Colonic mucosa (tissue), 4 donors: ENCODE measurements at regions not wholly inside any gene's neighbourhood (a gene's known extent, or its start where the extent isn't known, plus 50 kb on each side); places are given as distances from the start of the nearest gene placed in this dataset.

ENCODE experiments used
- DNase-seq: peaks from one replicate; pipeline ENCODE4 v3.0.0-alpha.2; 2020
- H3K27ac ChIP-seq: fragments of 200-600 bp; one replicate; pipeline ENCODE4 v1.8.0; 2021
- H3K27me3 ChIP-seq: fragments of 200-600 bp; one replicate; pipeline ENCODE4 v1.8.0; 2021
- H3K36me3 ChIP-seq: fragments of 200-600 bp; one replicate; pipeline ENCODE4 v1.8.0; 2021
- H3K4me1 ChIP-seq: fragments of 200-600 bp; one replicate; pipeline ENCODE4 v1.8.0; 2021; ENCODE audit warnings: mild to moderate bottlenecking
- H3K4me3 ChIP-seq: fragments of 200-600 bp; one replicate; pipeline ENCODE4 v1.8.0; 2021
- H3K9ac ChIP-seq, 2 donors: one replicate each; pipeline ENCODE4 v1.7.0; 2013; ENCODE audit warnings: control low read depth in 2 of 2, low read depth in 2 of 2, low read length in 2 of 2
- H3K9me3 ChIP-seq: fragments of 200-600 bp; one replicate; pipeline ENCODE4 v1.8.0; 2021
- intact Hi-C: fragments of 100-400 bp; cut with DNase I; formaldehyde crosslinking; loops from one replicate; pipeline ENCODE4 v1.14.1; 2022
- TF ChIP-seq, protein P1 (sequence below): fragments of 200-600 bp; IDR thresholded peaks from one replicate; pipeline ENCODE4 v1.8.0; 2022; ENCODE audit warnings: antibody characterized with exemption, mild to moderate bottlenecking
- donor health status: healthy.
- donor health status: DM: no; HTN: no; CAD: no.
- donor health status: DM: no; HTN: no; CAD: no.

GRCh38 chr2:149725234-149725633 is 137.7 kb upstream of the MMADHC start:
- intact Hi-C loops: no loop called here
- no peaks in the 10 kb centered on the region for H3K27me3 ChIP-seq
- H3K27ac ChIP-seq: no peak overlapping the region
- H3K4me1 ChIP-seq: no peaks in the 10 kb centered on the region
- TF ChIP-seq, protein P1, sequence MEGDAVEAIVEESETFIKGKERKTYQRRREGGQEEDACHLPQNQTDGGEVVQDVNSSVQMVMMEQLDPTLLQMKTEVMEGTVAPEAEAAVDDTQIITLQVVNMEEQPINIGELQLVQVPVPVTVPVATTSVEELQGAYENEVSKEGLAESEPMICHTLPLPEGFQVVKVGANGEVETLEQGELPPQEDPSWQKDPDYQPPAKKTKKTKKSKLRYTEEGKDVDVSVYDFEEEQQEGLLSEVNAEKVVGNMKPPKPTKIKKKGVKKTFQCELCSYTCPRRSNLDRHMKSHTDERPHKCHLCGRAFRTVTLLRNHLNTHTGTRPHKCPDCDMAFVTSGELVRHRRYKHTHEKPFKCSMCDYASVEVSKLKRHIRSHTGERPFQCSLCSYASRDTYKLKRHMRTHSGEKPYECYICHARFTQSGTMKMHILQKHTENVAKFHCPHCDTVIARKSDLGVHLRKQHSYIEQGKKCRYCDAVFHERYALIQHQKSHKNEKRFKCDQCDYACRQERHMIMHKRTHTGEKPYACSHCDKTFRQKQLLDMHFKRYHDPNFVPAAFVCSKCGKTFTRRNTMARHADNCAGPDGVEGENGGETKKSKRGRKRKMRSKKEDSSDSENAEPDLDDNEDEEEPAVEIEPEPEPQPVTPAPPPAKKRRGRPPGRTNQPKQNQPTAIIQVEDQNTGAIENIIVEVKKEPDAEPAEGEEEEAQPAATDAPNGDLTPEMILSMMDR: no peak
- no peak overlapping the region for H3K9ac ChIP-seq
- no peak overlapping the region for H3K4me3 ChIP-seq
- no peaks in the 10 kb centered on the region for H3K9me3 ChIP-seq
- no peak for DNase-seq
- H3K36me3 ChIP-seq: no peaks in the 10 kb centered on the region

- Histone ChIP-seq H3K27me3 (no peaks in the 10 kb centered on the region), H3K9me3 (no peaks in the 10 kb centered on the region), H3K9ac (no peak overlapping the region), H3K4me3 (no peak overlapping the region), H3K27ac (no peak overlapping the region), H3K4me1 (no peaks in the 10 kb centered on the region), H3K36me3 (no peaks in the 10 kb centered on the region)
- TF ChIP-seq, protein P1: no peak
- intact Hi-C loops: no loop called here
- no peak for DNase-seq
Measured at GRCh38 chr2:149724091-149724490, 136.5 kb upstream of the MMADHC start.

DNA sequence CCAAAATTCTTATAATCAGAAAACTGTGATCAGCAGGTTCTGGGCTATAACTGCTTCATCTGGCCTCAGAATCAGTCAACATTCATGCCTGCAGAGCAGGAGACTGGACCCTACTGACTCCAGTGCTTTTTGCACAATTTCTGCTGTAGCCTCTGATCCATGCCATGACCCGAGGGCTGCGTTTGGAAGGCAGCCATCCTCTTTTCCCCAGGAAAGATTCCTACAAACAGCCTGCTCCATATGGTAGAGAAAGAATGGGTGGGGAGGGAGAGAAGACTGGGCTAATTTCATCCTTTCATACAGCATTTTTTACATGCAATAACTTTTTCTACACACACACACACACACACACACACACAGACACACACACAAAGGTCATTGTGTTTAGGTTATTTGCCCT is 133.0 kb upstream of the MMADHC start:
- H3K36me3 ChIP-seq: no peaks in the 10 kb centered on the region
- intact Hi-C loops: no loop called here

GRCh38 chr2:149719695-149720094 is 132.1 kb upstream of the MMADHC start:
- Histone ChIP-seq H3K4me3 (no peak overlapping the region), H3K27ac (no peak overlapping the region), H3K9ac (no peak overlapping the region), H3K27me3 (no peaks in the 10 kb centered on the region), H3K9me3 (no peaks in the 10 kb centered on the region), H3K36me3 (no peaks in the 10 kb centered on the region), H3K4me1 (no peaks in the 10 kb centered on the region)
- TF ChIP-seq, protein P1: no peak
- intact Hi-C loops: loop anchor here (10.0 kb wide), 1 partner anchor 125 kb away; no protein-coding TSS in a partner anchor
- DNase-seq: no peak

More for the DNA sequence above, 133.0 kb upstream of the MMADHC start:
- Histone ChIP-seq H3K27me3 (no peaks in the 10 kb centered on the region), H3K9ac (no peak overlapping the region), H3K9me3 (no peaks in the 10 kb centered on the region), H3K4me3 (no peak overlapping the region), H3K4me1 (no peaks in the 10 kb centered on the region), H3K27ac (no peak overlapping the region)
- TF ChIP-seq, protein P1: no peak
- no peak for DNase-seq

DNA sequence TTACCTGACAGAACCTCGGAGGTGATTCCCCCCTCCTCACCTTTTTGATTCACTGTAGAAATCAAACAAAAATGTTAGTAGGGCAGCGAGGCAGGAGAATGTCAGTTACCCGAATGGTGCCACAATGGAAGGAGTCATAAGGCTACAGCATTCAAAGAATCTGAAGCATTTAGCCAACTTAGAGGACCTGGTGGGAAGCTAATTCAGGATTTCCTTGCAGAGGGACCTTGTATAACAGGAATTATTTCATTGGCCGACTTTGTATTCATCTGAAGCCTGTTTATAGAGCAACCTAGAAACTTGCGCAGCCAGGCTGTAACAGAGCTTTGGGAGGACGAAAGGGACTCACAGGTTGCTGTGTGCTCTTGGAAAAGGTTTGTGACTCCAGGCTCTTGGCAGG is 129.1 kb upstream of the MMADHC start:
- H3K4me3 ChIP-seq: no peak overlapping the region
- H3K36me3 ChIP-seq: no peaks in the 10 kb centered on the region
- no peak overlapping the region for H3K27ac ChIP-seq
- TF ChIP-seq, protein P1: no peak
- intact Hi-C loops: loop anchor here (10.0 kb wide), 1 partner anchor 122 kb away; no protein-coding TSS in a partner anchor
- no peak for DNase-seq
- H3K9ac ChIP-seq: no peak overlapping the region
- no peaks in the 10 kb centered on the region for H3K27me3 ChIP-seq
- H3K4me1 ChIP-seq: no peaks in the 10 kb centered on the region
- H3K9me3 ChIP-seq: no peaks in the 10 kb centered on the region
